Keratinocyte (primary cell): ENCODE measurements at regions not wholly inside any gene's neighbourhood (a gene's known extent, or its start where the extent isn't known, plus 50 kb on each side); places are given as distances from the start of the nearest gene placed in this dataset.

Experiments
- EZH2 ChIP-seq: IDR thresholded peaks from one replicate; pipeline ENCODE4 v1.6.1; 2012; ENCODE audit warnings: inconsistent platforms, mild to moderate bottlenecking, low read length, moderate library complexity
- TF ChIP-seq, protein P1 (sequence below), 3 experiments: IDR thresholded peaks in 1 of 3; conservative IDR thresholded peaks in 1 of 3; optimal IDR thresholded peaks in 1 of 3; 2 replicates in 2 of 3; 3 replicates in 1 of 3; pipeline versions ENCODE3 to v1.5.1; 2011; ENCODE audit warnings: low read length in 3 of 3, mild to moderate bottlenecking in 3 of 3, moderate library complexity in 2 of 3, control low read depth in 1 of 3, inconsistent platforms in 1 of 3; ENCODE audit not compliant: insufficient read depth in 2 of 3; ENCODE audit errors: extremely low read depth in 1 of 3

DNA sequence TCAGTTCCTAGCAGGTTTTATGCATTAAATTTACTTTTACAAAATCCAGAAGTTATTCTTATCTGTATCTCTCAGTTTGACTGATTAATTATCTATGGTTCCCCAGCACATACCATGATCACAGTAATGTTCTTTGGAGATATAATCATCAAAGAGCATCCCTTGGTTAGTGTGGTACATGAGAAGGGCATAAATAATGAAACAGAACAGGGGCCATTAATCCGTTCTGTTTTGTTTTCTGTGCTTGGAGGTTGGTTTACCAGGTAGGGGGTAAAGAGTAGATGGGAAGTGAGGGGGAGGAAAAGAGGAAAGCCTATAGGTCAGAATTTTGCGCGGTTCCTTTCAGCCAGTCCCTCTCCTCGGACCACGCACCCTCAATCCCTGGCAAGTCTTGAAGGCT lies 718.7 kb upstream of the TENM3 start:
- TF ChIP-seq, protein P1, sequence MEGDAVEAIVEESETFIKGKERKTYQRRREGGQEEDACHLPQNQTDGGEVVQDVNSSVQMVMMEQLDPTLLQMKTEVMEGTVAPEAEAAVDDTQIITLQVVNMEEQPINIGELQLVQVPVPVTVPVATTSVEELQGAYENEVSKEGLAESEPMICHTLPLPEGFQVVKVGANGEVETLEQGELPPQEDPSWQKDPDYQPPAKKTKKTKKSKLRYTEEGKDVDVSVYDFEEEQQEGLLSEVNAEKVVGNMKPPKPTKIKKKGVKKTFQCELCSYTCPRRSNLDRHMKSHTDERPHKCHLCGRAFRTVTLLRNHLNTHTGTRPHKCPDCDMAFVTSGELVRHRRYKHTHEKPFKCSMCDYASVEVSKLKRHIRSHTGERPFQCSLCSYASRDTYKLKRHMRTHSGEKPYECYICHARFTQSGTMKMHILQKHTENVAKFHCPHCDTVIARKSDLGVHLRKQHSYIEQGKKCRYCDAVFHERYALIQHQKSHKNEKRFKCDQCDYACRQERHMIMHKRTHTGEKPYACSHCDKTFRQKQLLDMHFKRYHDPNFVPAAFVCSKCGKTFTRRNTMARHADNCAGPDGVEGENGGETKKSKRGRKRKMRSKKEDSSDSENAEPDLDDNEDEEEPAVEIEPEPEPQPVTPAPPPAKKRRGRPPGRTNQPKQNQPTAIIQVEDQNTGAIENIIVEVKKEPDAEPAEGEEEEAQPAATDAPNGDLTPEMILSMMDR (optimal IDR thresholded peaks at IDR 0.05 in 1 of 3, IDR thresholded peaks at IDR 0.05 in 1 of 3, conservative IDR thresholded peaks at IDR 0.05 in 1 of 3; ENCODE audit: extremely low read depth in 1 of 3, insufficient read depth in 2 of 3, low read length in 3 of 3), result no peak
- TF ChIP-seq EZH2, result no peak
